ENCODE measurements at regions not wholly inside any gene's neighbourhood (a gene's known extent, or its start where the extent isn't known, plus 50 kb on each side); places are given as distances from the start of the nearest gene placed in this dataset.
"Not testable (repeated sequence)": the region's sequence is repeated elsewhere in the genome, so short reads cannot be mapped to it uniquely, and the experiment has no call there.

DNA sequence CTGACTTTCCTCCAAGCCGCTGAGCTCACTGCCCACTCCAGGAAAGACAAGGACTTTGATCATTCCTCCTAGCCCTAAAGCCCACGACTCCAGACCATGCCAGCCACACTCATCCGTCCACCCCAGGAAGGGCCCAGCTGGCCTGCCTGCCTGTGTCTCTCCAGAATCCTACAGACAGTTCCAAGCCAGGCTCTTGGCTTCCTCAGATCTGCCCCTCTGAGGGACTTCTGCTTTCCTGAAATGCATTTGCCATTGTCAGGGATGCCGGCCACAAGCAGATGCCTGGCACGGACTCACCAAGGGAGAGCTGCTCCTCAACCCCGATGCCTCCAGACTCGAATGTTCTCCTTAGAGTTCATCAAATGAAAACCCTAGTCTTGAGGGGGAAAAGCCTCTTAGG lies 155.8 kb downstream of the OAT start:
- DNase-seq, result no peak

DNA sequence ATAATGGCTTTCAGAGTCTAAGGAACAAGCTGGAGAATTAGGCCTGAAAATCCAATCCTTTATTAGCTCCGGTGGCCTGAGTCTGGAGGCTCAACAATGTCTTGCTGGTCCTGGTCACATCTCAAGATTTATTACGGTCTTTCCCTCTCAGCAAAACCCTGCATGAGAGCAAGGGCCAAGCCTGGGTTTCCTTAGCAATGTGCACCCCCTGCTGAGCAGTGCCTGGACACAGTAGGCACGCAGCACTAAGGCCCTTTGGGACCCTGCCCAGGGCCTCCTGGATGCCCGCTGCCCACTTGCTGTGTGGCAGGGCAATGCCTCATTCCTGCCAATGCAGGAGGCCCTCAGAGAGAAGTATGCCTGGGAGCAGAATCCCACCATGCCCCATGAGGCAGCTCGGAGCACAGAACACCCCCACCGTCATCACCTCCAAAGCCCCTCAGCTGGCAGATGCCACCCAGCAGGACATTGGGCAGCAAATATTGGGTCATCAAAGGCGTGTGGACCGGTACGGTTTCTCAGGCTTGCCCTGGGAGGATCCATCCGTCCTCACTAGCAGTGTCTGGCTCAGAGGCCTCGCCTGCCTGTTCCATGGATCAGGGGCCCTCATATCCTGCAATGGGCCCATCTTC lies 156.4 kb downstream of the OAT start:
- no peak for DNase-seq

DNA sequence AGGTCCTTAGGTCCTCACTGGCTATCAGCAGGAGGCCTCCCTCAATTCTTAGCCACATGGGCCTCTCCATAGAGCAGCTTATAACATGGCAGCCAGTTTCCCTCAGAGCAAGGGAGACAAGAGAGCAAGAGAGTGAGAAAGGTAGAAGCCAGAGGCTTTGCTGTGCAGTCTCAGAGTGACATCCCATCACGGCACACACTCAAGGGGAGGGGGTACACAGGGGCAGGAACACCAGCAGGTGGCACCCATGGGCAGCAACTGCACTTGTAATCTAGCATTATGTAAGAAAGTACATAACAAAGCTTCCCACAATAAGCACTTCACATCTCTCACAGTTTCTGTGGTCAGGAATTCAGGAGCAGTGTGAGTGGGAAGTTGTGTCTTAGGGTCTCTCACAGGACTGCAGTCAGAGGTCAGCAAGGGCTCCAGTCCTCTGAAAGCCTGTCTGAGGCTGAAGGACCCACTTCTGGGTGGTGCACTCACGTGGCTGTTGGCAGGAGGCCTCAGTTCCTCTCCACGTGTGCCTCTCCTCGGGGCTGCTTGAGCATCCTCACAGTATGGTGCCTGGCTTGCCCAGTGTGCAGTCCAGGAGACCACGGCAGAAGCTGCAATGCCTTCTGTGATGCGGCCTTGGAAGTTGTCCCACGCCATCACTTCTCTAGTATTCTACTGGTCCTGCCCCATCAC lies 159.4 kb downstream of the OAT start:
- DNase-seq, result no peak

DNA sequence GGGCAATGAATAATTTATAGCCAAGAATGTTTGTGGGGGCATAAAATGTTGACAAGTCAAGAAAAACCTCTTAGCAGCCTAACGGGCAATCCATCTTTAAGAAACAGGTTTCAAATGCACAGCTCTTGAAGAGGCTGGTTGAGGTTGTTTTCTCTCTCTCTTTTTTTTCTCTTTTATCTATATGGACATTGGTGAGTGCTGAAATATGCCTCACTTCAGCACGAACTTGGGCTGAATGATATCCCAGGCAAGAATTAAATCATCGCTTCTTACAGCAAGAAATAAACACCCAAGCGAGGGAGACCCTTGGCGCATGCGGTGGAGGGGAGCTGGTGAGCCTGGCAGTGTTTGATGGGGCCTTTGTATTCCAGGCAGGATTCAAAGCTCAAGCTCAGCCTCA lies 160.9 kb downstream of the OAT start:
- DNase-seq, result no peak

DNA sequence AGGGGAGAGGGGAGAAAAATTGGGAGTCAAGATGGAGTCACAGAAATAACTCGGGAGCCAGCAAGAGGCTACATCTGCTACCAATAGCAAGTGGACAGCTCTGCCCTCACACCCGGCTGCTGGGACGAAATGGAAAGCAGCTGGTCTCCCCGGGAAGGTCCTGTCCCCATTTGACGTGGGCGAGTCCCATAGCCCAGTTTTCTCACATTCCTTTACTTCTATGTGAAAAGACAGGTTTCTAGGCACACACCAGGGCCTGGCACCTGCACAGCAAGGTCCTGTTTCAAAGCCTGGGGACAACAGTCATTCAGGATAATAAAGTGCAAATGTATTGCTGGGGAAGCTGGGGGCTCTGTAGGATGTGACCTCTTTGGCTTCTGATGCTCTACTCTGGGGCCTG lies 162.6 kb downstream of the OAT start:
- no peak for DNase-seq

DNA sequence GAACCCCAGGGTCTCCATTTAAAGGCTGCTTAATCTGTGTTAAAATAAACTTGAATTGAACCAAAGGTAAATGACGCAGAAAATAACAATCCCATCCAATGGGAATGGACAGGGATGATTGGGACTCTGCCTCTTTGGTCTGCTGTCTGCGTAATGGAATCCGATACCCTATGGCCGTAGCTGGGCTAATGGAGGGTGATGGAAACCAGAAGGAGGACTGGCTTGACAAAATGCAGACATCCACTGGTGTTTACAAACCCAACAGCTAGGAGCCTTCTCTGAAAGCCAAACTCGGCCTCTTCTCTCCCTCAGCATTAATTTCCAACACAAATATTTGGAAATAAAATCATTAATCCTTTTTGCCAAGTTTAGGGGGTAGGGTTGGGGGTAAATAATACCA lies 162.2 kb upstream of the CHST15 start:
- DNase-seq, result no peak

DNA sequence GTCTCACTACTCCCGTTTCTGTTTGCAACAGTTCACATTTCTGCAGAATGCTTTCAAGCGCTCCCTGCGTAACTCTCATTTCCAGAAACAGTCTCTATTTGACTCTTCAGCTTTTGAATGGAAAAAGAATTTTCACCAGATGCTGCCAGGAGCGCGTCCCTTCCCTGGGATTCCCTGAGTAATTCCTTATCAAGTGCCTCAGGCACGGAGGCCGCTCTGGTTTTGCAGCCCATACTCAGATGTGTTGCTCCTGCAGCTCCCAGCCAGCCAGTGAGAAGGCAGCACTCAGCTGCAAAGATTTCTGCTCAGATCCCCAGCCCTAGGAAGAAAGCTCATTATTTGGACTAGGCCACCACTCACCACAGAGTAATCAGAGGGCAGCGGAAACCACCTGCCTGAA lies 161.1 kb upstream of the CHST15 start:
- no peak for DNase-seq

DNA sequence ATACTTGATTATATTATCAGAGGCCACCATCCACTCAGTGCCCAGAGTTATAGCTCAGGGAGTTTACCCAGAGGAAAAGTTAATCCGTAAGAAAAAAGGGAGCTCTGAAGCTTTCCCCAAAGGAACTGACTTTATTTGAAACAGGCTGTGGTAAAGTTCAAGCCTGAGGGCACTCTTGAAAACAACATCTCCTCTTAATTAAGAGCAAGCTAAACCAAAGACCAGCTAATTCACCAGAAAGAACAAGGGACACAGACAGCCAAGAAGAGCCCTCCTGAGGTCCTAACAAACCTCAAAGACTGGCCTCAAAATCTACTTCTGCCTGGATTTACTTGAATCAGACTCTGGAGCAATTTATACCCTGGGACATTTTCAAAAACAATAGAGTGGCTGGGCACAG lies 159.6 kb upstream of the CHST15 start:
- no peak for DNase-seq

DNA sequence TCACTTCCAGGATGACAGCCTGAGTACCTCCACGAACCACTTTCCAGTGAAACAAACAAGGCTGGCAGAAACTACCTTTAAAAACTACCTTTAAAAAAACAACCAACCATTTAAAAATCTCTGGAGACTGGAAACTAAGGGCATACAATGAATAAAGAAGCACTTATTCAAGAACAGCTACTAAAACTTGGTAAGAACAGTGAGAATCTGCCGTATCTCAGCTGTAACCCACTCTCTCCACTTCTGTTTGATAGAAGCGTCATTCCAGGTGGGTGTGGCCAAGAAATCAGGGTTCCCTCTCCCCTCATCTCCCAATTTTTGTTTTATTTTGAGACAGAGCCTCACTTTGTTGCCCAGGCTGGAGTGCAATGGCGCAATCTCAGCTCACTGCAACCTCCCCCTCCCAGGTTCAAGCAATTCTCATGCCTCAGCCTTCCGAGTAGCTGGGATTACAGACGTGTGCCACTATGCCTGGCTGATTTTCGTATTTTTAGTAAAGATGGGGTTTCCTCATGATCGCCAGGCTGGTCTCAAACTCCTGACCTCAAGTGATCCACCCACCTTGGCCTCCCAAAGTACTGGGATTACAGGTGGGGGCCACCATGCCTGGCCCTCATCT lies 158.8 kb upstream of the CHST15 start:
- DNase-seq, result no peak

DNA sequence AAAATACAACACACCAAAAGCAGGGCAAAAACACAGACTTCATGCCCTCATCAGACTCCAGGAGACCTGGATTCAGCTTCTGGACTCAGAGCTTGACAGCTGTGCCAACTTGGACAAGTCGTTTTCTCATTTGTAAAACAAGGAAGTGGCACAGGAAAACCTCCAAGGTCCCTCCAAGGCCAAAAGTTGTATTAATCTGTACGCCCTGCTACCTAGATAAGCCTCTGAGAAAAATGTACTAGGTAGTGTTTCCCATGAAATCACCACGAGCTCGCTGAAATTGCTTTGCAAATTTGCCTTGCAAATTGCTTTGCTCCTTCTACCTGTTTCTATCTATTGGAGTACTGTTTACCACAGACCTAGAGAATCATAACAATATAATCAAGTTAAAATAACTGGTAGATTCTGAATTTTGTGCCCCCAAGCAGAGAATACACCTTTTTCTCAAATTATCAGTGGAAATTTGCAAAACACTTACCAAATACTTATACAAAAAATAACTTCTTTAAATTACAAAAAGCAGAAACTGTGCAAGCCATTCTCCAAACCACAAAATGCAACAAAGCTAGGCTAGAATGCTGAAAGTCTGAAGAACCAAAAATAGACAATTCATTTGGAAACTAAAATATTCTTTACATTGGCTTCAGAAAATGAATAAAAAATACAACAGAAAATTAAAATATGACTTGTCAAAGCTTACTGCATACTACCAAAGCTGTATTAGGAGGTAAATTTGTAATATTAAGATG lies 158.1 kb upstream of the CHST15 start:
- DNase-seq, result no peak

DNA sequence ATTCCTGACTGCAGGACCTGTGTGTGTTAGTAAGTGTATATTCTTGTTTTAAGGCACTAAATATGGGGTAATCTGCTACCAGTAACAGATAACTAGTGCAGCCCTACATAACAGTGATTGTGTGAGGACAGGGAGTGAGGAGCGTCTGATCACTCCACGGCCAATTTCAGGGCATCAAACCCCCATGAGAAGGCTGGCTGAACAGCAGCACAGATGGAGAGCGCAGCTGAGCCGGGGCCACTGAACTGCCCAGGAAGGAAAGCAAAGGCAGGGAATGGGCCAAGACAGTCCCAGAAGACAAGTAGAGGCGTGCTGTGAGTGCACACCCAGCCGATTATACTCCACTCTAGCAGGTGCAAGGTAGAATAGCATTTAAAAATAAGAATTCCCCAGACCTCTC lies 157.1 kb upstream of the CHST15 start:
- DNase-seq, result peak; percentile 86

DNA sequence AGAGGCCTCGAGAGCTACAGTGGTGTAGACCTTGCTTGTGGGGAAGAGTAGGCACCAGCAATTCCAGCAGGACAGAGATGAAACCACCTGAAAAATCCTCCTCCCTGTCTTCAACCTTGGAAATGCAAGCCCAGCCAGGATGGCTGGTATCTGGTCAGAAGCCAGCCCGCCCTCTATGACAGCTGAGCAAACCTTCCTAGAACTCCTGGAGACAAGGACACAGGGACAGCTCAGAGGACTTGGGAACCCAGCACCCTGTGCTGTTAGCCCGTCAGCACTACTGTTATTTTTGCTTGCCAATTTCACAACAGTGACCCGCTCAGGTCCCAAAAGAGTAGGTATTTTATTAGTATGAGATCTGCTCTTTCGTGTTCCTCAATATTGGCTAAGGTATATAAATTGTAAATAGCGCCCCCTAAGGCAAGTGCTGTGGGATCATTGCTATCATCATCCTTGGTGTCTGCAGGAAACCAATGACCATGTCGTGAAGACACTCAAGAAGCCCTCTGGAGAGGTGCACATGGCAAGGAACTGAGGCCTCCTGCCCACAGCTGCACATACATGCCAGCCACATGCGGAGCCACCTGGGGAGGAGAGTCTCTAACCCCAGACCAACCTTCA lies 156.5 kb upstream of the CHST15 start:
- DNase-seq, result peak; percentile 55

DNA sequence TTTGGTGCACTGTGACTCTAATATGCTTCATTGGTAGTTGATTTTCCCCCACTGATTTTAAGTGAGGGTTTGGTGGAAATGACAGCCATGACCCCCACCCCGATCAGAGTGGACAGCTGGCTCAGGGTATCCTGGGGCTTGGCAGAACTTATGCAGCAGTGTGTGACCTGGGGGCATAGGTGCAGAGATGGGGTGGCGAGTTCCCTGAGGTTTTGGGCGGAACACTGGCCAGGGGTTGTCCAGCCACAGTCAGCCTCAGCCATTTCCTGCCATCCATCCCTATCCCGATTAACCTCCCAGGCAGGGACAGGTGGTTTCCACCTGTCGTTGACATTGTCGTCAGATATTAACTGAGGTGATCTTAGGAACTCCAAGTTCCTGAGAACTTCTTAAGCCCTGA lies 155.8 kb upstream of the CHST15 start:
- DNase-seq, result no peak

DNA sequence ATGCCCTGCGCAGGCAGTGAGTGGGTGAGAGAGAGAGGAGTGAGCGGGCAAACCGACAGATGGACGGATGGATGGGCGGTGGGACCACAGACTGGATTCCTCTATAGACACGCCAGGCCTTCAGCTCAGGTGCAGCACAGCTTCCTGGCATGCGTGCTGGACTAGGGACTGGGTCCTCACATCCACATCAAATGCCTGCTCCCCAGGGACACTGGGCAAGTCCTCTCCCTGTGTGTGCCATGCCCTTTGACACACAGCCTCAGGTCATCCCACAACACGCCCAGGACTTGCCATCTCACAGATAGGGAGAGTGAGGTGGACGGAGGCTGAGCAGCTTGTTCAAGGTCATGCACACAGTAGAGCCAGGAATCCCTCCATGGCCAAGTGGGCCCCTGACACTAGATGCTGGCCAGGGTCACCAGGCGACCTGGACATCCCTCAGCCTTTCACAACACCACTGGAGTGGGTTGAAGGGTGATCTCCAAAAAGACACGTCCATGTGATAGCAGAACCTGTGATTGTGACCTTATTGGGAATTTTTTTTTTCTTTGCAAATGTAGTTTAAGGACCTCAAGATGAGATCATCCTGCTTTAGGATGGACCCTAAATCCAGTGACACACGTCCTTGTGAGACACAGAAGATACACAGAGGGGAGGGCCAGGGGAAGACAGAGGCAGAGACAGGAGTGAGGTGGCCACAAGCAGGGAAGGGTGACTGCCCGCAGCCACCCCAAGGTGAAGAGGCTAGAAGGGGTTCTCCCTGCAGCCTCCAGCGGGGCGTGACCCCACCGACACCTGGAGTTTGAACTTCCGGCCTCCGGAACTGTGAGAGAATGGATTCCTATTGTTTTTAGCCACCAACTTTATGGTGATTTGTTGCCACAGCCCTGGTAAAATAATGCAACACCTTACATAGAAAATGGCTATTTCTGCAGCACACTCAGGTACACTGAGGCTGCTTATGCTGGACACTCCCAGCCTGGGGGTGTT lies 155.0 kb upstream of the CHST15 start:
- no peak for DNase-seq

DNA sequence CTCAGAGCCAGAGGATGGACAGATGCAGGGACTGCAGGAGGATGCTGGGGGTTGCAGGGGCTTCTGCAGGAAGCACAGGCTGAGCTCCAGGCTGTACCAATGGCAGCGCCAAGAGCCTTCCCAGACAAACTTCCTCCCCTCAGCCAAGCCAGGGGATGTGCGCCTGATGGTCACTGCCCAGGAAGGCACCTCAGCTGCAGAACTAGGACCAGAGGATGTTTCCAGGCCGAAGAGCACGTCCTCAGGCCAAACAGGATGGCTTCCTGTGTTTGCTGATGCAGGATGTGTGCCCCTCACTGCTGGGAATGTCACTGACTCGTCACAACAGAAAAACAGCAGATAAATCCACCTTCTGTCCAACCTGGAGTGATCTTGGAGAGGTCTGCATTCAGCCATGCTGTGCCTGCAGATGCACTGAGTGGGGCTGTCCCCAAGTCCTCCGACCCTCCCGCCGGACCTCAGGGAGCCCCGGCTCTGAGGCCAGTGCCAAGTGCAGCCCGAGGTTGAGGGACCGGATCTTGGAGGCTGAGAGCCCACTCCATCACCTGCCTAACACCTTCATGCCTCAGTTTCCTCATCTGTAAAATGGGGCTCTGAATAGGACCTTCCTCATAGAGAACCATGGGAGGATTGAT lies 152.5 kb upstream of the CHST15 start:
- DNase-seq, result no peak

DNA sequence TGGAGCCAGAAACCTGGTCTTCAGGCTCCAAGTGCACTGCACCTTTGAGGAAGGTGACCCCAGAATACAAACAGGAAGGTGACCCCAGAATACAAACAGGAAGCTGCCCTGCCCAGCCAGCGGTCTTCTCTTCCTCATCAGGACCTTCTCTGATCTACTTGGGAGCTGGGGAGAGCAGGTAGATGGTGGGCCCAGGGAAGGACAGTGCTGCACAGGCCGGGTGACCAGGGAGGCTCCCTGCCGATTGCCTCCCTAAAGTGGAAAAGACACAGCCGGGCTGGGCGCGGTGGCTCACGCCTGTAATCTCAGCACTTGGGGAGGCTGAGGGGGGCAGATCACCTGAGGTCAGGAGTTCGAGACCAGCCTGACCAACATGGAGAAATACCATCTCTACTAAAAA lies 151.8 kb upstream of the CHST15 start:
- DNase-seq, result no peak

DNA sequence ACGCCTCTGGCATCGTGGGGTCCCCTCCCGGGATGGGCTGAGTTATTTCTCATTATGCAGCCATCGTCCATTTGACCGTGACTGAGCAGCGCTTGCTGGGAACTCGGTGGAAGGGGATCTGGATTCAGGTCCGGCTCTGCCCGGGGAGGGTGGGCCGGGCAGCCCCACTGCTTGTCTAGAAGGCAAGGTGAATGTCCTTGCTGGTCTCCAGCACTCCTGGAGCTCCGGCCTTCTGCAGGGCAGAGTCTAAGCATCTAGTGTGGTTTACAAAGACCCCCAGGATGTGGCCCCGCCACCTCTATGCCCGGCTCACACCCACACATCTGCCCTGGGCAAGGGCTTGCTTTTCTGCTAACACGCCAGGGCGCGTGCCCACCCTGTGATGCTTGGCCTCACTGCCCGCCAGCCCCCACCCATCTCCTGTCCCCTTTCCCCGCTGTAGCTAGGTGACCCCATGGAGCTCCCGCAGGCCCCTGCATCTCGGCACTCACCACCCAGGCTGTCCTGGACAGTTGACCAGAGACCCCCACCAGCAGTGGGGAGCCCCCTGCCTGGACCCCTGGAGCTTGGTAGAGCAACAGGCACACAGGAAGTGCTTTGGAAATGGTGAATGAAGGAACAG lies 151.0 kb upstream of the CHST15 start:
- DNase-seq, result no peak

DNA sequence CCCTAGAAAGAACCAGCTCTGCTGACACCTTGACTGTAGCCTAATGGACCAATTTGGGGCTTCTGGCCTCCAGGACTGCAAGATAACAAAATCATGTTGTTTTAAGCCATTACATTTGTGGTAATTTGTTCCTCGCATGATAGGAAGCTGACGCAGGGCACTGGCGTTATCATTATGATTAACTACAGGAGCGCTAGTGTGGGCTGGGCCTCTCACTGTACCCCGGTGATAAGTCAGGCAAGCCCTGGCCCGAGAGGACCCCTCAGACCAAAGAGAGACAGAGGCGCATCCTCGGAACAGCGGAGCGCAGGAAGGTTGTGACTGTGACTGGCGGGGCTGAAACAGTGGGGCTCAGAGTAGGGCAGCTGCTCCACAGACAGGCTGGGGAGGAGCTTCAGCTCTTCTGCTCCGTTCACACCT lies 150.3 kb upstream of the CHST15 start:
- DNase-seq, result no peak

DNA sequence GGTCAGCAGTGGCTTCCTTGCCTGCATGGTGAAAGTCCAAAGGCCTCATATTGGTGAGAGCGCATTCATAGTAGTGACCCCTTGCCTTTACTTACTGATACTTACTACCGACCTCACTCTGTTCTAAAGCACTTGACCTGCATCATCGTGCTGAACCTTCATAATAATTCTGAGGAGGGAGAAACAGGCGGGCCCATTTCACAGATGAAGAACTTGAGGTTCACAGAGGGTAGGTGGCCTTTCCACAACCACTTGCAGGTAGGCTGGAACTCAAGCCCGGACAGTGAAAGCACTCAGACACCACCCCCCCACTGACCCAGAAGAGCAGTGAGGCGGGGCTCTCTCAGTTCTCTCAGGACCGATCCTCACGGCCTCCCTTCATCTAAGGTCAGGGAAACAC lies 149.4 kb upstream of the CHST15 start:
- no peak for DNase-seq

DNA sequence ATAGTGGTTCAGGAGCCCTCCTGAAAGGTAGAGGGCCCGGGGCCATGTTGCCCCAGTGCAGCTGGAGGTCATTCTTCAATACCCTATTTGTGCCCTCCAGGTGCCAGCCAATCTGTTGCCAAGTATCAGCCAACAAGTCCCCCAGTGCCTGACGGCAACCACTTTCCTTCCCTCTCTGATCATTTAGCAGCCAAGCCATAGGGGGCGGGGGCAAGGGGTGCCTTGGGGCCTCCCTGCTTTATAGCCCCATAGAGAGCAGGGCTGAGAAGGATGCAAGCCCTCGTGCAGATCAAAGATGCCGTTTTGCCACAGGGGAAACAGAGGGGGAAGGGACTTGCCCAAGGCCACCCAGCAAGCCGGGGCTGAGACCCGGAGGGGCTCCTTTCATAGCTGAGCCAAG lies 149.0 kb upstream of the CHST15 start:
- no peak for DNase-seq

DNA sequence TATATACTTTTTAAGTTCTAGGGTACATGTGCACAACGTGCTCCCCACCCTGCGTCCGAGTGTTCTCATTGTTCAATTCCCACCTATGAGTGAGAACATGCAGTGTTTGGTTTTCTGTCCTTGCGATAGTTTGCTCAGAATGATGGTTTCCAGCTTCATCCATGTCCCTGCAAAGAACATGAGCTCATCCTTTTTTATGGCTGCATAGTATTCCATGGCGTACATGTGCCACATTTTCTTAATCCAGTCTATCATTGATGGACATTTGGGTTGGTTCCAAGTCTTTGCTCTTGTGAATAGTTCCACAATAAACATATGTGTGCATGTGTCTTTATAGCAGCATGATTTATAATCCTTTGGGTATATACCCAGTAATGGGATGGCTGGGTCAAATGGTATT lies 148.1 kb upstream of the CHST15 start:
- DNase-seq, result not testable (repeated sequence)

Measured in NCI-H1436 (cell line).